Thymus (tissue), 11 donors: ENCODE measurements at regions not wholly inside any gene's neighbourhood (a gene's known extent, or its start where the extent isn't known, plus 50 kb on each side); places are given as distances from the start of the nearest gene placed in this dataset.

Experiments
- DNase-seq, 9 donors: peaks; one replicate each; pipeline ENCODE4 v3.0.0-alpha.2; 2013; ENCODE audit warnings: low spot score in 9 of 9, low read depth in 6 of 9, missing footprints in 1 of 9
- H3K27ac ChIP-seq, 2 donors: one replicate each; pipeline ENCODE4 v1.5.1; 2013; ENCODE audit warnings: control low read depth in 1 of 2, low read depth in 1 of 2, low read length in 1 of 2, mild to moderate bottlenecking in 1 of 2, moderate library complexity in 1 of 2
- H3K27me3 ChIP-seq, 2 donors: one replicate each; pipeline ENCODE4 v1.5.1; 2013; ENCODE audit warnings: low read length in 1 of 2; ENCODE audit not compliant: control insufficient read depth in 2 of 2, insufficient read depth in 1 of 2
- H3K36me3 ChIP-seq, 2 donors: one replicate each; pipeline ENCODE4 v1.5.1; 2013; ENCODE audit warnings: low read length in 1 of 2, mild to moderate bottlenecking in 1 of 2, moderate library complexity in 1 of 2; ENCODE audit not compliant: control insufficient read depth in 2 of 2, insufficient read depth in 2 of 2
- H3K4me1 ChIP-seq, 2 donors: one replicate each; pipeline ENCODE4 v1.5.1; 2013; ENCODE audit warnings: low read length in 2 of 2; ENCODE audit not compliant: control insufficient read depth in 2 of 2, insufficient read depth in 2 of 2
- H3K4me3 ChIP-seq, 2 donors: one replicate each; pipeline ENCODE4 v1.5.1; 2013; ENCODE audit warnings: low read length in 2 of 2, control low read depth in 1 of 2, mild to moderate bottlenecking in 1 of 2
- H3K9me3 ChIP-seq, 2 donors: one replicate each; pipeline ENCODE4 v1.5.1; 2013; ENCODE audit warnings: low read length in 1 of 2, mild to moderate bottlenecking in 1 of 2; ENCODE audit not compliant: control insufficient read depth in 2 of 2, insufficient read depth in 1 of 2
- WGBS: extraction: QIAGEN DNeasy Blood & Tissue Kit; methylation state at CpG from one replicate; pipeline ENCODE4 v1.1.7; 2013; 5-methylcytosine and 5-hydroxymethylcytosine counted together
- donor health status: healthy.

GRCh38 chr11:103703954-103704353 lies 332.5 kb upstream of the DDI1 start:
- H3K4me1 ChIP-seq = no peaks in the 10 kb centered on the region
- no peaks in the 10 kb centered on the region for H3K27me3 ChIP-seq
- no peaks in the 10 kb centered on the region for H3K9me3 ChIP-seq
- 94% methylated on average over 6 of the region's 6 CpGs for WGBS
- DNase-seq = no peak
- H3K36me3 ChIP-seq = no peaks in the 10 kb centered on the region
- no peak overlapping the region for H3K4me3 ChIP-seq
- H3K27ac ChIP-seq = no peak overlapping the region

DNA sequence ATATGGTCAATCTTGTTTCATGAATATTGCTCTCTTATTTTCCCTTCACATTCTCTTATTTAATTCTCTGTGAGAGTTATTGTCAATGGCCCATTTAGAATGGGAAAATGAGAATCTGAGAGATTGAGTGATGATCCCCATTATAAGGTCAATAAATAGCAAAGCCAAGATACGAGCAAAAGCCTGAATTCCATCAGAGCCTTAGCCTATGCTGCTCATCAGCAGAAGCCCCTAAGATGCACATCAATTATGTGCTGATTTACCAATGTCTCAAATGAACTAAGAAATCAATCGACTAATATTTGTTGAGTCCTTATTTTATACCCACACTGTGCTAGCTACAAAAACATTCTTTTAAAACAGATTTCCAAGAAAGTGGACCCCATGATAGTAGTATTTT lies 330.8 kb upstream of the DDI1 start:
- WGBS = 88% methylated on average over 2 of the region's 2 CpGs
- no peaks in the 10 kb centered on the region for H3K9me3 ChIP-seq
- no peaks in the 10 kb centered on the region for H3K4me1 ChIP-seq
- H3K27ac ChIP-seq = no peak overlapping the region
- H3K4me3 ChIP-seq = no peak overlapping the region
- no peaks in the 10 kb centered on the region for H3K36me3 ChIP-seq
- no peak for DNase-seq
- no peaks in the 10 kb centered on the region for H3K27me3 ChIP-seq

DNA sequence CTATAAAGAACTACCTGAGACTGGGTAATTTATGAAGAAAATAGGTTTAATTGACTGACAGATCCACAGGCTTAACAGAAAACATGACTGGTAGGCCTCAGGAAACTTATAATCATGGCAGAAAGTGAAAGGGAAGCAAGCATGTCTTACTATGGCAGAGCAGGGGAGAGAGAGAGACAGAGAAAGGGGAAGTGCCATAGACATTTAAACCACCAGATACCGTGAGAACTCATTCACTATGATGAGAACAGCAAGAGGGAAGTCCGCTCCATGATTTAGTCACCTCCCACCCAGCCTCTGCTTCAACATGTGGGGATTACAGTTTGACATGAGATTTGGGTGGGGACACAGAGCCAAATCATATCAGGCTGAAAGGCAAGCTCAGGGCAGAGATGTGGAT lies 327.1 kb upstream of the DDI1 start:
- DNase-seq = no peak
- Histone ChIP-seq H3K27me3 (no peaks in the 10 kb centered on the region), H3K9me3 (no peaks in the 10 kb centered on the region), H3K27ac (no peak overlapping the region), H3K36me3 (no peaks in the 10 kb centered on the region), H3K4me1 (no peaks in the 10 kb centered on the region), H3K4me3 (no peak overlapping the region)
- 42% methylated on average over 2 of the region's 2 CpGs for WGBS

DNA sequence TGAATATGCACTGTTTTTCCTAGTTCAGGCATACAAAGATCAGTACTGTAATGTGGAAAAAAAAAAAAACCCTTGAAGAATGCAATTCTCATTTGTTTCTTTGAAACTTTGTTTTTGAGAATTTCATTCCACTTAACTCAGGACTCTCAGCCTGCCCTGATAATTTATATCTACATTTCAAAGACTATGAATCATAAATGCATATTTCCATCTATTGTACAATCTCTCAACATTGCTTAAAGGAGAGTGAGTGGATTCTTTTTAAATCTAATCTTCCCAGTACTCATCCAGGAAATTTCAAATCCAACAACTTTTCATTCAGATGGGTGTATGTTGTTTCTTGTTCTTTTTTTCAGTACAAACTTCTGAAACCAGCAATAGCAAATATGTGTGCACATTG lies 322.2 kb upstream of the DDI1 start:
- Histone ChIP-seq H3K4me3 (no peak overlapping the region), H3K4me1 (no peaks in the 10 kb centered on the region), H3K27ac (no peak overlapping the region), H3K36me3 (no peaks in the 10 kb centered on the region), H3K9me3 (peaks cover 0 to 3% of the 10 kb centered on the region in 2 donors), H3K27me3 (no peaks in the 10 kb centered on the region)
- no peak for DNase-seq

GRCh38 chr11:103716363-103716762 lies 320.1 kb upstream of the DDI1 start:
- no peak overlapping the region for H3K27ac ChIP-seq
- peaks cover 0 to 3% of the 10 kb centered on the region in 2 donors for H3K9me3 ChIP-seq
- H3K4me1 ChIP-seq = no peaks in the 10 kb centered on the region
- whole genome bisulfite sequencing = 86% methylated on average over 3 of the region's 3 CpGs
- no peaks in the 10 kb centered on the region for H3K36me3 ChIP-seq
- H3K4me3 ChIP-seq = no peak overlapping the region
- no peaks in the 10 kb centered on the region for H3K27me3 ChIP-seq
- no peak for DNase-seq

DNA sequence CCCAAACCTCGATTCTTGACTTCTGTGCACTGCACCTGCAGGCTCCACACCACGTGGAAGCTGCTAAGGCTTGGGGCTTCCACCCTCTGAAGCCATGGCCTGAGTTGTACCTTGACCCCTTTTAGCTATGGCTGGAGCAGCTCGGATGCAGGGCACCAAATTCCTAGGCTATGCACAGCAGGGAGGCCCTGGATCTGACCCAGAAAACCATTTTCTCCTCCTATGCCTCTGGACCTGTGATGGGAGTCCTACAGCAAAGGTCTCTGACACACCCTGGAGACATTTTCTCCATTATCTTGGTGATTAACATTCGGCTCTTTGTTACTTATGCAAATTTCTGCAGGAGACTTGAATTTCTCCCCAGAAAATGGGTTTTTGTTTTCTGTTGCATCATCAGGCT lies 309.2 kb upstream of the DDI1 start:
- Histone ChIP-seq H3K27me3 (no peaks in the 10 kb centered on the region), H3K36me3 (no peaks in the 10 kb centered on the region), H3K4me1 (no peaks in the 10 kb centered on the region), H3K4me3 (no peak overlapping the region), H3K9me3 (peaks cover 0 to 8% of the 10 kb centered on the region in 2 donors), H3K27ac (no peak overlapping the region)
- no peak for DNase-seq
- 89% methylated on average over 4 of the region's 4 CpGs for WGBS

GRCh38 chr11:103729617-103730016 lies 306.8 kb upstream of the DDI1 start:
- H3K9me3 ChIP-seq = peaks cover 0 to 5% of the 10 kb centered on the region in 2 donors
- H3K27me3 ChIP-seq = no peaks in the 10 kb centered on the region
- no peaks in the 10 kb centered on the region for H3K4me1 ChIP-seq
- DNase-seq = no peak
- H3K27ac ChIP-seq = no peak overlapping the region
- no peak overlapping the region for H3K4me3 ChIP-seq
- no peaks in the 10 kb centered on the region for H3K36me3 ChIP-seq

- WGBS = 72% methylated on average over 2 of the region's 2 CpGs
- Histone ChIP-seq H3K4me3 (no peak overlapping the region), H3K27me3 (no peaks in the 10 kb centered on the region), H3K27ac (no peak overlapping the region), H3K9me3 (peaks cover 0 to 5% of the 10 kb centered on the region in 2 donors), H3K4me1 (no peaks in the 10 kb centered on the region), H3K36me3 (no peaks in the 10 kb centered on the region)
- DNase-seq = no peak
Measured at GRCh38 chr11:103730131-103730940, 306.1 kb upstream of the DDI1 start.

DNA sequence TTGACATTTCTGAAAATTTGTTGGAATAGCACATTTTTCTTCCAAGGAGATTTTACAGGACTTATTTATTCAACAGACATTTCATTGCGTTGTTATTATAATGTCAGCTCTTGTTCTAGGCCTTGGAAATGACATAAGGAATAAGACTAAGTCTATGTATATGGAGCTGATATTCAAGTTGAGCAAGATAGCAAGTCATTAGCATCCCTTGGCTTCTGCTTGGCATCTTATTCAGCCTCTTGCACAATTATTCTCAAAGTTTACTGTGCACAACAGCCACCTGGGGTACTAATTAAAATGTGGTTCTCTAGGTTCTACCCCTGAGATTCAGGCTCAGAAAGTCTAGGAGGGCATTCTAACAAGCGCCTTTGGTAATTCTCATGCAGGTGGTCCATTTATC lies 304.8 kb upstream of the DDI1 start:
- no peak for DNase-seq
- Histone ChIP-seq H3K4me3 (no peak overlapping the region), H3K9me3 (peaks cover 0 to 5% of the 10 kb centered on the region in 2 donors), H3K4me1 (no peaks in the 10 kb centered on the region), H3K27ac (no peak overlapping the region), H3K36me3 (no peaks in the 10 kb centered on the region), H3K27me3 (no peaks in the 10 kb centered on the region)
- WGBS = 50% methylated on average over 2 of the region's 2 CpGs
